ENCODE measurements at regions not wholly inside any gene's neighbourhood (a gene's known extent, or its start where the extent isn't known, plus 50 kb on each side); places are given as distances from the start of the nearest gene placed in this dataset.

DNA sequence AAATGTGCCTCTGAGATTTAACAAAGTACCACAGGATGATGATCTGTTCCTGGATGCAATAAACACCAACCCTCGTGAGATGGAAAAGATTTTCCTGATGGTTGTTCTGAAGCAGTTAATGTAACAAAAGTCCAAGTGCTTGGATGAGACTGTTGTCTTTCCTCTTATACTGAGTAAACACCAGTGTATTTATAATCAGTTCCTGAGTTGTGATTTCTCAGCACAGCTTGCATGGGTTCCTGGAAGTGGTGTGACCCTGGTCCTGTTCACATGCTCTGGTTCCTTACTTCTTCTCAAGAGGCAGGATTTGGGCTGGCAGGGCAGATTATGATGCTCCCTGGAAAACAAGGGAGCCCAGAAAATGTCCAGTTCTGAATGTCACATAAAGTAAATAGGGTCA is 208.2 kb upstream of the USP24 start:
- no peak overlapping the region for H3K4me3 ChIP-seq (ENCODE audit: low read depth, low read length)
- TF ChIP-seq, protein P1, sequence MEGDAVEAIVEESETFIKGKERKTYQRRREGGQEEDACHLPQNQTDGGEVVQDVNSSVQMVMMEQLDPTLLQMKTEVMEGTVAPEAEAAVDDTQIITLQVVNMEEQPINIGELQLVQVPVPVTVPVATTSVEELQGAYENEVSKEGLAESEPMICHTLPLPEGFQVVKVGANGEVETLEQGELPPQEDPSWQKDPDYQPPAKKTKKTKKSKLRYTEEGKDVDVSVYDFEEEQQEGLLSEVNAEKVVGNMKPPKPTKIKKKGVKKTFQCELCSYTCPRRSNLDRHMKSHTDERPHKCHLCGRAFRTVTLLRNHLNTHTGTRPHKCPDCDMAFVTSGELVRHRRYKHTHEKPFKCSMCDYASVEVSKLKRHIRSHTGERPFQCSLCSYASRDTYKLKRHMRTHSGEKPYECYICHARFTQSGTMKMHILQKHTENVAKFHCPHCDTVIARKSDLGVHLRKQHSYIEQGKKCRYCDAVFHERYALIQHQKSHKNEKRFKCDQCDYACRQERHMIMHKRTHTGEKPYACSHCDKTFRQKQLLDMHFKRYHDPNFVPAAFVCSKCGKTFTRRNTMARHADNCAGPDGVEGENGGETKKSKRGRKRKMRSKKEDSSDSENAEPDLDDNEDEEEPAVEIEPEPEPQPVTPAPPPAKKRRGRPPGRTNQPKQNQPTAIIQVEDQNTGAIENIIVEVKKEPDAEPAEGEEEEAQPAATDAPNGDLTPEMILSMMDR (IDR thresholded peaks at IDR 0.05; ENCODE audit: low read depth, low read length, missing control alignments) = no peak
- no peak for DNase-seq (ENCODE audit: low read depth)

- H3K4me3 ChIP-seq (ENCODE audit: low read depth, low read length) = no peak overlapping the region
- TF ChIP-seq, protein P1 (IDR thresholded peaks at IDR 0.05; ENCODE audit: low read depth, low read length, missing control alignments) = no peak
- no peak for DNase-seq (ENCODE audit: low read depth)
Observed at GRCh38 chr1:55420929-55421716, 206.0 kb upstream of the USP24 start.

GRCh38 chr1:55420026-55420425 is 204.9 kb upstream of the USP24 start:
- TF ChIP-seq, protein P1 (IDR thresholded peaks at IDR 0.05; ENCODE audit: low read depth, low read length, missing control alignments) = no peak
- no peak for DNase-seq (ENCODE audit: low read depth)
- no peak overlapping the region for H3K4me3 ChIP-seq (ENCODE audit: low read depth, low read length)

DNA sequence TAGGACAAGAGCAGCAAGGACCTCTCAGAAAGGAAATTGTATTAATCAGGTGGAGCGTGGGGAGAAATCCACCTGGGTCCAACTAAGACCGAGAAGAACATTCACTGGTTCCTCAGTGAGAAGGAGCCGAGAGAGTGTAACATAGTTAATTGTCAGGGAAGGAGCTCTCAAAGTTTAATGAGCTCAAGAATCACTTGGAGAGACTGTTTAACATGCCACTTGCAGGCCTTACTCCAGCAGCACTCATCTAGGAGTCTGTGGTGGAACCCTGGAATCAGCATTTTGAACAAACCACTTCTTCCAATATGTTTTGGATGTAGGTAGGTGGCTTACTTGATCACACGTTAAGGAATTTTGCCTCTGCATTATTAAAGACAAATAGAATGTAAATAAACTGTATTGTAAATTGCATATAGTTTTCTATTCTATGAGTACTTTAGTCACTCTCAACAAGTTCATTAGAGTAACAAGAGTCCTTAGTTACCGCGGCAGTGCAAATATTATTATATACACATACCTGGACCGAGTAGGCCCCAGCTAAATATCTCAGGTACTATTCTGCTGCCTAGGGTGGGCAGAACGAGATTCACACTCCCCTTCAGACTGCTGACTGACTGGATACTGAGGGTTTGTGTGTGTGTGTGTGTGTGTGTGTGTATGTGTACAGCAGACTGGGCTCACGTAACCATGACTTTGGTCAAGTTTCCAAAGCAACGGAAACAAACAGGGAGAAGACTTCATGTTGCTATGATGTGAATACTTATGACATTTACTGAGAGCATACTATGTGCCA is 203.2 kb upstream of the USP24 start:
- no peak overlapping the region for H3K4me3 ChIP-seq (ENCODE audit: low read depth, low read length)
- DNase-seq (ENCODE audit: low read depth) = no peak
- TF ChIP-seq, protein P1 (IDR thresholded peaks at IDR 0.05; ENCODE audit: low read depth, low read length, missing control alignments) = no peak

DNA sequence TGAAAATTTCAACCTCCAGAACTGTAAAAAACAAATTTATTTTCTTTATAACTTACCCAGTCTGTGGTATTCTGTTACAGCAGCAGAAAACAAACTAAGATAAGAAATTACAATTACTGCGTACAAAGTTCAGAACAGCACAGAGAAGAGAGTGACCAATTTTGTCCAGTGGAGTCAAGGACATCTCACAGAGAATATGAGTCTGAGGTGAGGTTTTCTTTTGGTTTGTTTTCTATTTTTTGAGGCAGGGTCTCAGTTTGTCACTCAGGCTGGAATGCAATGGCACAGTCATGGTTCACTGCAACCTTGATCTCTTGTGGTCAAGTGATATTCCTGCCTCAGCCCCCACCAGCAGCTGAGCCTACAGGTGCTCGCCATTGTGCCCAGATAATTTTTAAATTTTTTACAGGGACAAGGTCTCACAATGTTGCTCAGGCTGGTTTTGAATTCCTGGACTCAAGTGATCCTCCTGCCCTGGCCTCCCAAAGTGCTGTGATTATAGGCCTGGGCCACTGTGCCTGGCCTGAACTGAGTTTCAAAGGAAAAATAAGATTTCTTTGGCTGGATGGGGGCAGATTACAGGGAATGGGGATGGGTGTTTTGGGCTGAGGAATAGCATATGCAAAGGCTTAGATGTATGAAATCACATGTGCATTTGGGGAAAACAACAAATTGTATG is 201.1 kb upstream of the USP24 start:
- DNase-seq (ENCODE audit: low read depth) = no peak
- TF ChIP-seq, protein P1 (IDR thresholded peaks at IDR 0.05; ENCODE audit: low read depth, low read length, missing control alignments) = no peak
- no peak overlapping the region for H3K4me3 ChIP-seq (ENCODE audit: low read depth, low read length)

DNA sequence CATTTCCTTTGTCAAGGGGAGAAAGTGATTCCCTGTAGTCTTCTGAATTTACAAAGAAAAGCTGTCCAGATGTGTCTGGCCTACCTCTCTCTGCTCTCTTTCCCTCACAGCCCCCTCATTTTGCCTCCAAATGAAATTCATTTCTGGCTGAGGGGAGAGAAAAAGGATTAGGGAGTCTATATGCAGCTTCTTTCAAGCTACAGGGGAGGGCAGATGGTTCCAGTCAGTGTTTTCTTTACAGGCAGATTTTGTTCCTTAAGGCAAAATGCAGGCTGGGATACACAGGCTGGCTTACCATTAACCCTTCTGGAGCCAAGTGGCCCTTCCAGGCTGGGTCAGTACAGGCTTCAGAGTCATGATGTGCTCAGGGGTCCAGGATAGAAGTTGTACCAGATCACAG is 198.1 kb upstream of the USP24 start:
- no peak overlapping the region for H3K4me3 ChIP-seq (ENCODE audit: low read depth, low read length)
- TF ChIP-seq, protein P1 (IDR thresholded peaks at IDR 0.05; ENCODE audit: low read depth, low read length, missing control alignments) = no peak
- no peak for DNase-seq (ENCODE audit: low read depth)

Measured in GM12864 (cell line).